Endothelial cell of umbilical vein (primary cell): ENCODE measurements at regions not wholly inside any gene's neighbourhood (a gene's known extent, or its start where the extent isn't known, plus 50 kb on each side); places are given as distances from the start of the nearest gene placed in this dataset.
"Not testable (repeated sequence)": the region's sequence is repeated elsewhere in the genome, so short reads cannot be mapped to it uniquely, and the experiment has no call there.

Source experiments
- BruUV-seq: library from RNA; stranded (reverse); fragments of 400-500 nt; replicated peaks from 2 replicates; lab custom pipeline; 2021; lab: Mats Ljungman, UMichigan
- CTCF ChIA-PET: fragments of 300-600, 350-600 bp; sonication (Branson Sonifier 250); formaldehyde crosslinking; loops from one replicate; lab custom pipeline; 2021; ENCODE audit warnings: antibody characterized with exemption, inconsistent platforms; lab: Charles Lee
- POLR2A ChIA-PET: fragments of 300-600, 350-600 bp; sonication (Branson Sonifier 250); formaldehyde crosslinking; loops from one replicate; lab custom pipeline; 2021; ENCODE audit warnings: antibody characterized with exemption, inconsistent platforms; lab: Charles Lee
- DNase-seq: peaks from one replicate; pipeline ENCODE4 v3.0.0-alpha.2; 2011; ENCODE audit warnings: low read depth, low spot score
- FAIRE-seq: peaks from 2 replicates; lab custom pipeline; 2011; peaks lifted over from hg19 to GRCh38; lab: Jason Lieb, UNC
- H2AFZ ChIP-seq: 2 replicates; pipeline ENCODE4 v1.6.0; 2012; ENCODE audit warnings: low read depth, low read length, control low read depth, inconsistent platforms
- H3K27ac ChIP-seq: 2 replicates; pipeline ENCODE4 v1.5.1; 2011; ENCODE audit warnings: low read depth, mild to moderate bottlenecking, control low read depth, low read length, moderate library complexity; ENCODE audit not compliant: insufficient read depth
- H3K27me3 ChIP-seq, 2 experiments: 2 replicates each; pipeline versions ENCODE4 v1.6.0 to v1.6.1; 2011; ENCODE audit warnings: low read length in 2 of 2, mixed read lengths in 1 of 2; ENCODE audit not compliant: control insufficient read depth in 2 of 2, insufficient read depth in 2 of 2
- H3K36me3 ChIP-seq, 2 experiments: 2 replicates in 1 of 2; 3 replicates in 1 of 2; pipeline ENCODE4 v1.5.1; 2011; ENCODE audit warnings: low read length in 2 of 2, mild to moderate bottlenecking in 1 of 2, moderate library complexity in 1 of 2; ENCODE audit not compliant: control insufficient read depth in 2 of 2, insufficient read depth in 2 of 2; ENCODE audit errors: extremely low read depth in 1 of 2
- H3K4me1 ChIP-seq: 3 replicates; pipeline ENCODE4 v1.5.1; 2011; ENCODE audit warnings: mild to moderate bottlenecking, low read length; ENCODE audit not compliant: control insufficient read depth, insufficient read depth; ENCODE audit errors: extremely low read depth
- H3K4me2 ChIP-seq: 2 replicates; pipeline ENCODE4 v1.6.1; 2011; ENCODE audit warnings: low read length, control low read depth, mixed read lengths; ENCODE audit not compliant: insufficient read depth
- H3K4me3 ChIP-seq, 3 experiments: fragments of 200-600 bp in 1 of 3; sonication (generic), shearing (Covaris generic) in 1 of 3; replicated peaks in 1 of 3; 2 replicates each; pipeline ENCODE4 v1.5.1; 2011 to 2016; ENCODE audit warnings: control low read depth in 3 of 3, low read length in 3 of 3, mild to moderate bottlenecking in 2 of 3, inconsistent platforms in 1 of 3, low read depth in 1 of 3, moderate library complexity in 1 of 3; ENCODE audit not compliant: insufficient read depth in 1 of 3
- H3K79me2 ChIP-seq: 2 replicates; pipeline ENCODE4 v1.6.0; 2012; ENCODE audit warnings: low read length, inconsistent platforms; ENCODE audit not compliant: control insufficient read depth, insufficient read depth
- H3K9ac ChIP-seq: replicated peaks from 2 replicates; pipeline ENCODE3; 2011; ENCODE audit warnings: low read length, control low read depth; ENCODE audit not compliant: insufficient read depth; ENCODE audit errors: extremely low read depth
- H3K9me1 ChIP-seq: replicated peaks from 3 replicates; pipeline ENCODE4 v1.6.0; 2011; ENCODE audit warnings: mild to moderate bottlenecking, low read length; ENCODE audit not compliant: control insufficient read depth, insufficient read depth; ENCODE audit errors: extremely low read depth
- H3K9me3 ChIP-seq: replicated peaks from 2 replicates; pipeline ENCODE4 v1.5.1; 2012; ENCODE audit warnings: low read length, inconsistent platforms; ENCODE audit not compliant: control insufficient read depth, insufficient read depth
- H4K20me1 ChIP-seq: replicated peaks from 2 replicates; pipeline ENCODE3; 2011; ENCODE audit warnings: mild to moderate bottlenecking, low read length; ENCODE audit not compliant: control insufficient read depth, insufficient read depth; ENCODE audit errors: extremely low read depth
- CTCF ChIP-seq, 2 donors: IDR thresholded peaks; 1 replicate in 1 of 2; 2 replicates in 1 of 2; pipeline ENCODE4 v1.5.1; 2011; ENCODE audit warnings: low read length in 2 of 2, mild to moderate bottlenecking in 2 of 2, moderate library complexity in 2 of 2, control low read depth in 1 of 2, inconsistent platforms in 1 of 2, low read depth in 1 of 2; ENCODE audit not compliant: insufficient read depth in 1 of 2; ENCODE audit errors: extremely low read depth in 1 of 2
- EZH2 ChIP-seq: IDR thresholded peaks from 2 replicates; pipeline ENCODE4 v1.6.1; 2012; ENCODE audit warnings: borderline replicate concordance, low read depth, mild to moderate bottlenecking, moderate library complexity, low read length, inconsistent platforms; ENCODE audit not compliant: severe bottlenecking
- FOS ChIP-seq: IDR thresholded peaks from 2 replicates; pipeline ENCODE4 v1.6.1; 2011; ENCODE audit warnings: mild to moderate bottlenecking, low read length, moderate library complexity, borderline replicate concordance; ENCODE audit not compliant: insufficient read depth
- GATA2 ChIP-seq: IDR thresholded peaks from 2 replicates; pipeline ENCODE4 v1.7.0; 2011; ENCODE audit warnings: low read depth, mild to moderate bottlenecking, moderate library complexity, mixed read lengths, low read length; ENCODE audit not compliant: insufficient read length, insufficient read depth
- JUN ChIP-seq: IDR thresholded peaks from 2 replicates; pipeline ENCODE4 v1.6.1; 2011; ENCODE audit warnings: borderline replicate concordance, low read depth; ENCODE audit not compliant: insufficient read length, insufficient read depth
- MAX ChIP-seq: IDR thresholded peaks from 2 replicates; pipeline ENCODE4 v1.6.1; 2011; ENCODE audit not compliant: insufficient read depth, insufficient read length
- MYC ChIP-seq: IDR thresholded peaks from one replicate; pipeline ENCODE4 v1.6.1; 2011; ENCODE audit warnings: mild to moderate bottlenecking, low read depth, low read length
- POLR2A ChIP-seq: IDR thresholded peaks from 2 replicates; pipeline ENCODE4 v1.6.1; 2012; ENCODE audit warnings: low read depth, mild to moderate bottlenecking, control low read depth, low read length
- POLR2AphosphoS5 ChIP-seq: IDR thresholded peaks from 2 replicates; pipeline ENCODE4 v1.6.1; 2012; ENCODE audit warnings: low read depth, mild to moderate bottlenecking, control low read depth, low read length, moderate library complexity; ENCODE audit not compliant: insufficient read depth
- dilution Hi-C: fragments of 300-500 bp; cut with MboI; formaldehyde crosslinking; loops from one replicate; pipeline ENCODE4 v1.15.0; 2019; ENCODE audit warnings: low sequenced_read_pairs; ENCODE audit not compliant: extremely low pct_ligation_motif_present
- intact Hi-C: fragments of 100-400 bp; cut with micrococcal nuclease; formaldehyde crosslinking; loops from one replicate; pipeline ENCODE4 v1.10.0; 2022

GRCh38 chr5:121660142-121660541, 191.5 kb upstream of the FTMT start:
- dilution Hi-C loops: no loop called here
- BruUV-seq: no TSS peak
- CTCF ChIA-PET: no interaction called here
- H3K4me3 ChIP-seq: no peak overlapping the region
- no peaks in the 10 kb centered on the region for H3K4me1 ChIP-seq
- H2AFZ ChIP-seq: no peak overlapping the region
- no peaks in the 10 kb centered on the region for H4K20me1 ChIP-seq
- no peaks in the 10 kb centered on the region for H3K36me3 ChIP-seq
- no peaks in the 10 kb centered on the region for H3K9me1 ChIP-seq
- FAIRE-seq (no peak), DNase-seq (no peak)
- H3K9ac ChIP-seq: no peak overlapping the region
- no peaks in the 10 kb centered on the region for H3K79me2 ChIP-seq
- intact Hi-C loops: no loop called here
- H3K4me2 ChIP-seq: no peak overlapping the region
- no peaks in the 10 kb centered on the region for H3K9me3 ChIP-seq
- H3K27me3 ChIP-seq: no peaks in the 10 kb centered on the region
- TF ChIP-seq EZH2 (no peak), POLR2A (no peak), MYC (no peak), CTCF (IDR thresholded peaks at IDR 0.05; ENCODE audit: extremely low read depth in 1 of 2, insufficient read depth in 1 of 2, low read depth in 1 of 2, low read length in 2 of 2) (no peak), JUN (no peak), GATA2 (no peak), MAX (no peak), POLR2AphosphoS5 (no peak), FOS (no peak)
- H3K27ac ChIP-seq: no peak overlapping the region
- POLR2A ChIA-PET: no interaction called here

- H3K4me3 ChIP-seq, H3K27ac ChIP-seq, DNase-seq, H3K4me2 ChIP-seq, BruUV-seq, H3K9ac ChIP-seq, FAIRE-seq, H3K9me1 ChIP-seq, H3K79me2 ChIP-seq, dilution Hi-C loops, H4K20me1 ChIP-seq, H3K36me3 ChIP-seq, H3K9me3 ChIP-seq, POLR2A ChIA-PET, H3K4me1 ChIP-seq, intact Hi-C loops, H3K27me3 ChIP-seq, H2AFZ ChIP-seq: not testable (repeated sequence)
- CTCF ChIA-PET: interaction anchor here (1.0 kb wide), 1 partner anchor 11 kb away, joined by 3 read pairs; no protein-coding TSS in a partner anchor
These were observed 186.1 kb upstream of the FTMT start for GRCh38 chr5:121665542-121665941.
